OCI-LY1 (cell line): ENCODE measurements at regions not wholly inside any gene's neighbourhood (a gene's known extent, or its start where the extent isn't known, plus 50 kb on each side); places are given as distances from the start of the nearest gene placed in this dataset.

ENCODE experiments used
- EZH2 ChIP-seq: fragments of 200-600 bp; sonication (generic), shearing (Covaris generic); IDR thresholded peaks from 2 replicates; pipeline ENCODE4 v1.8.0; 2017; ENCODE audit warnings: borderline replicate concordance, mixed run types, mild to moderate bottlenecking, antibody characterized with exemption, low read length, moderate library complexity, mixed read lengths
- TF ChIP-seq, protein P1 (sequence below): fragments of 200-600 bp; sonication (generic), shearing (Covaris generic); IDR thresholded peaks from 2 replicates; pipeline ENCODE4 v1.5.1; 2017; ENCODE audit warnings: mild to moderate bottlenecking, antibody characterized with exemption, low read length, moderate library complexity, mixed read lengths

DNA sequence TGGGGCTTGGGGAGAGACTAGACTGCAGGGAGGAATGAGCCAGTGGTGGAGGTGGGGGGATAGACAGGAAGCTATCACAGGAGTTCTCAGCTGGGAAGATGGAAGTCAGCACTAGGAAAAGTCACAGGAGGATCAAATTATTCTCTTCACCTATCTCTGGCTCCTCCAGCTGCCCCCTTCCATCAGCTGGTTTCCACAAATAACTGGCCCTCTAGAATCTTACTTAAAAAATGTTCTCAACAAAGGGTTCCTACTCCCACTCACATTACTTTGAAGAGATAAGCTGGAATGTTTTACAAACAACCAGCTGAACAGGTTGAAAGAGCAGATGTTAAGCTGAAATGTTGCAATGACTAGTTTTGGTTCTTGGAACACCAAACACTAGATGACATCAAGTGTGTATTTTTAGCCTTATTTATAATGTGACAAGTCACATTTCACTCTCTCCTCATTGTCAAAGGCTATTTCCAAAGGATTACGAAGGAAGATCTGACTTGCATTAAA lies 102.7 kb upstream of the AADACL2 start:
- TF ChIP-seq, protein P1, sequence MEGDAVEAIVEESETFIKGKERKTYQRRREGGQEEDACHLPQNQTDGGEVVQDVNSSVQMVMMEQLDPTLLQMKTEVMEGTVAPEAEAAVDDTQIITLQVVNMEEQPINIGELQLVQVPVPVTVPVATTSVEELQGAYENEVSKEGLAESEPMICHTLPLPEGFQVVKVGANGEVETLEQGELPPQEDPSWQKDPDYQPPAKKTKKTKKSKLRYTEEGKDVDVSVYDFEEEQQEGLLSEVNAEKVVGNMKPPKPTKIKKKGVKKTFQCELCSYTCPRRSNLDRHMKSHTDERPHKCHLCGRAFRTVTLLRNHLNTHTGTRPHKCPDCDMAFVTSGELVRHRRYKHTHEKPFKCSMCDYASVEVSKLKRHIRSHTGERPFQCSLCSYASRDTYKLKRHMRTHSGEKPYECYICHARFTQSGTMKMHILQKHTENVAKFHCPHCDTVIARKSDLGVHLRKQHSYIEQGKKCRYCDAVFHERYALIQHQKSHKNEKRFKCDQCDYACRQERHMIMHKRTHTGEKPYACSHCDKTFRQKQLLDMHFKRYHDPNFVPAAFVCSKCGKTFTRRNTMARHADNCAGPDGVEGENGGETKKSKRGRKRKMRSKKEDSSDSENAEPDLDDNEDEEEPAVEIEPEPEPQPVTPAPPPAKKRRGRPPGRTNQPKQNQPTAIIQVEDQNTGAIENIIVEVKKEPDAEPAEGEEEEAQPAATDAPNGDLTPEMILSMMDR, result no peak
- no peak for TF ChIP-seq EZH2
